Gastrocnemius medialis (tissue), 4 donors: ENCODE measurements at regions not wholly inside any gene's neighbourhood (a gene's known extent, or its start where the extent isn't known, plus 50 kb on each side); places are given as distances from the start of the nearest gene placed in this dataset.

Experiments
- ATAC-seq, 2 donors: fragments of 150-250 bp; one replicate each; pipeline ENCODE4 v1.9.1; 2016
- DNase-seq, 2 donors: peaks; one replicate each; pipeline ENCODE4 v3.0.0-alpha.2; 2019
- H3K27ac ChIP-seq, 4 donors: fragments of 200-600 bp; sonication (generic); 1 replicate in 1 of 4; 2 replicates in 3 of 4; pipeline ENCODE4 v1.5.1; 2016 to 2018; ENCODE audit warnings: mild to moderate bottlenecking in 2 of 4, moderate library complexity in 1 of 4
- H3K27me3 ChIP-seq, 3 donors: fragments of 200-600 bp; sonication (generic) in 2 of 3; 1 replicate in 1 of 3; 2 replicates in 2 of 3; pipeline versions ENCODE4 v1.5.1 to v1.6.0; 2016 to 2019; ENCODE audit warnings: mild to moderate bottlenecking in 1 of 3, moderate library complexity in 1 of 3
- H3K36me3 ChIP-seq, 2 donors: fragments of 200-600 bp; sonication (generic) in 1 of 2; one replicate each; pipeline ENCODE4 v1.5.1; 2017 to 2018
- H3K4me1 ChIP-seq, 2 donors: fragments of 200-600 bp; sonication (generic) in 1 of 2; one replicate each; pipeline ENCODE4 v1.5.1; 2016 to 2017; ENCODE audit warnings: mild to moderate bottlenecking in 2 of 2
- H3K4me3 ChIP-seq, 4 donors: fragments of 200-600 bp; sonication (generic) in 3 of 4; 1 replicate in 1 of 4; 2 replicates in 3 of 4; pipeline ENCODE4 v1.5.1; 2016 to 2019; ENCODE audit warnings: mild to moderate bottlenecking in 2 of 4
- H3K9me3 ChIP-seq, 3 donors: fragments of 200-600 bp; sonication (generic) in 2 of 3; 1 replicate in 1 of 3; 2 replicates in 2 of 3; pipeline ENCODE4 v1.5.1; 2016 to 2019
- CTCF ChIP-seq, 5 experiments: fragments of 450-650 bp in 3 of 5; fragments of 200-600 bp in 2 of 5; sonication (generic) in 2 of 5; IDR thresholded peaks in 4 of 5; conservative IDR thresholded peaks in 1 of 5; 1 replicate in 4 of 5; 2 replicates in 1 of 5; pipeline ENCODE4 v1.5.1; 2016 to 2019; ENCODE audit warnings: antibody characterized with exemption in 5 of 5, mild to moderate bottlenecking in 3 of 5, moderate library complexity in 3 of 5
- POLR2A ChIP-seq, 2 donors: fragments of 450-650 bp; IDR thresholded peaks; one replicate each; pipeline ENCODE4 v1.6.1; 2017; ENCODE audit warnings: antibody characterized with exemption in 2 of 2, mild to moderate bottlenecking in 2 of 2, moderate library complexity in 2 of 2
- in situ Hi-C, 4 donors: fragments of 200-750 bp; cut with MboI; loops; one replicate each; pipeline versions ENCODE4 v1.15.0 to v1.8.0; 2017; ENCODE audit warnings: low sequenced_read_pairs in 4 of 4
- intact Hi-C: fragments of 100-400 bp; cut with DNase I; formaldehyde crosslinking; loops from one replicate; pipeline ENCODE4 v1.15.1; 2023; ENCODE audit warnings: low total_unique reads

- no peak for TF ChIP-seq CTCF (IDR thresholded peaks at IDR 0.05 in 4 of 5, conservative IDR thresholded peaks at IDR 0.05 in 1 of 5)
- no peak for TF ChIP-seq POLR2A (IDR thresholded peaks at IDR 0.05)
- peak; percentile 82 to 90 for ATAC-seq
- H3K9me3 ChIP-seq: no peaks in the 10 kb centered on the region
- no peaks in the 10 kb centered on the region for H3K36me3 ChIP-seq
- H3K4me3 ChIP-seq: no peak overlapping the region
- H3K27ac ChIP-seq: peak overlapping the region in 3 of 4 donors; percentile 47 to 88 (median 48)
- intact Hi-C loops: no loop called here
- H3K27me3 ChIP-seq: no peaks in the 10 kb centered on the region
- in situ Hi-C loops: no loop called here
- peak; percentile 28 to 31 for DNase-seq
- peaks cover 9 to 48% of the 10 kb centered on the region in 2 donors for H3K4me1 ChIP-seq
Observed at GRCh38 chr11:112753706-112754105, 207.5 kb upstream of the NCAM1 start.

- Histone ChIP-seq H3K27ac (peak overlapping the region in 1 of 4 donors; percentile 88), H3K36me3 (no peaks in the 10 kb centered on the region), H3K9me3 (no peaks in the 10 kb centered on the region), H3K27me3 (no peaks in the 10 kb centered on the region), H3K4me1 (peaks cover 0 to 35% of the 10 kb centered on the region in 2 donors), H3K4me3 (no peak overlapping the region)
- no peak for TF ChIP-seq POLR2A (IDR thresholded peaks at IDR 0.05)
- no peak for TF ChIP-seq CTCF (IDR thresholded peaks at IDR 0.05 in 4 of 5, conservative IDR thresholded peaks at IDR 0.05 in 1 of 5)
- DNase-seq: no peak
- intact Hi-C loops: no loop called here
- in situ Hi-C loops: no loop called here
- ATAC-seq: no peak
Observed at GRCh38 chr11:112759418-112759817, 201.8 kb upstream of the NCAM1 start.

- Histone ChIP-seq H3K27ac (no peak overlapping the region), H3K36me3 (no peaks in the 10 kb centered on the region), H3K4me3 (no peak overlapping the region), H3K27me3 (no peaks in the 10 kb centered on the region), H3K9me3 (no peaks in the 10 kb centered on the region), H3K4me1 (peaks cover 0 to 28% of the 10 kb centered on the region in 2 donors)
- ATAC-seq (no peak), DNase-seq (no peak)
- in situ Hi-C loops (no loop called here), intact Hi-C loops (no loop called here)
- TF ChIP-seq CTCF (IDR thresholded peaks at IDR 0.05 in 4 of 5, conservative IDR thresholded peaks at IDR 0.05 in 1 of 5) (no peak), POLR2A (IDR thresholded peaks at IDR 0.05) (no peak)
Observed at GRCh38 chr11:112760396-112761059, 200.7 kb upstream of the NCAM1 start.

GRCh38 chr11:112761911-112762706, 199.1 kb upstream of the NCAM1 start:
- H3K4me1 ChIP-seq: peaks cover 0 to 18% of the 10 kb centered on the region in 2 donors
- intact Hi-C loops (no loop called here), in situ Hi-C loops (no loop called here)
- H3K36me3 ChIP-seq: no peaks in the 10 kb centered on the region
- H3K27me3 ChIP-seq: no peaks in the 10 kb centered on the region
- TF ChIP-seq POLR2A (IDR thresholded peaks at IDR 0.05): no peak
- TF ChIP-seq CTCF (IDR thresholded peaks at IDR 0.05 in 4 of 5, conservative IDR thresholded peaks at IDR 0.05 in 1 of 5): no peak
- H3K4me3 ChIP-seq: no peak overlapping the region
- no peaks in the 10 kb centered on the region for H3K9me3 ChIP-seq
- H3K27ac ChIP-seq: no peak overlapping the region
- DNase-seq (no peak), ATAC-seq (no peak)
